ENCODE measurements at regions not wholly inside any gene's neighbourhood (a gene's known extent, or its start where the extent isn't known, plus 50 kb on each side); places are given as distances from the start of the nearest gene placed in this dataset.
"Not testable (repeated sequence)": the region's sequence is repeated elsewhere in the genome, so short reads cannot be mapped to it uniquely, and the experiment has no call there.

DNA sequence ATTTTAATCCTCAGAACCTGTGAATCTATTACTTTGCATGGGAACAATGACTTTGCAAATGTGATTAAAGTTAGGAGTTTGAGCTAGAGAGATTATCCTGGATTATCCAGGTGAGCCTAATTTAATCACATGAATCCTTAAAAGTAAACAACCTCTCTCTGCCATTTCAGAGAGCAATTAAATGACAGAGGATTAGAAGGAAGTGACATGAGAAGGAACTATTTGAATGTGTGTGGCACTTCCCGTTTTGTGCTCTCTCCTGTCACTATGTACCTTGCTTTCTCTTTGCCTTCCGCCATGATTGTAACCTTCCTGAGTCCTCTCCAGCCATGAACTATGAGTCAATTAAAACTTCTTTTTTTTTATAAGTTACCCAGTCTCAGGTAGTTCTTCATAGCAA, 559.2 kb downstream of the PRIM2 start:
- DNase-seq (ENCODE audit: low read depth); H3K27me3 ChIP-seq (ENCODE audit: control insufficient read depth, insufficient read depth, low read length); POLR2A ChIA-PET; H3K36me3 ChIP-seq (ENCODE audit: control insufficient read depth, insufficient read depth, low read length); CTCF ChIA-PET; H3K4me3 ChIP-seq (ENCODE audit: low read depth, low read length): not testable (repeated sequence)

DNA sequence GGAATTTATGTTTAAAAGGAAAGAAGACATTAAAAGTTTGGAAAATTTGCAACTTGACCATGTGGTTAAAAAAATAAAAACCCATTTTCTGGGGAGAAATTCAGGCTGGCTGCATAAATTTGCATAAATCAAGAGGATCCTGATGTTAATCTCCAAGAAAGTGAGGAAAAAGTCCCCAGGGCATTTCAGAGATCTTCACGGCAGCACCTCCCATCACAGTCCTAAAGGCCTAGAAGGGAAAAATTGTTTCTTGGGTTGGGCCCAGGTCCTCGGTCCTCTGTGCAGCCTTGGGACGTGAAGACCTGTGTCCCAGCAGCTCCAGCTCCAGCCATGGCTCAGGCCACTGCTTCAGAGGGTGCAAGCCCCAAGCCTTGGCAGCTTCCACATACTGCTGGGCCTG, 560.3 kb downstream of the PRIM2 start:
- H3K36me3 ChIP-seq (ENCODE audit: control insufficient read depth, insufficient read depth, low read length); CTCF ChIA-PET; H3K27me3 ChIP-seq (ENCODE audit: control insufficient read depth, insufficient read depth, low read length); DNase-seq (ENCODE audit: low read depth); H3K4me3 ChIP-seq (ENCODE audit: low read depth, low read length); POLR2A ChIA-PET: not testable (repeated sequence)

DNA sequence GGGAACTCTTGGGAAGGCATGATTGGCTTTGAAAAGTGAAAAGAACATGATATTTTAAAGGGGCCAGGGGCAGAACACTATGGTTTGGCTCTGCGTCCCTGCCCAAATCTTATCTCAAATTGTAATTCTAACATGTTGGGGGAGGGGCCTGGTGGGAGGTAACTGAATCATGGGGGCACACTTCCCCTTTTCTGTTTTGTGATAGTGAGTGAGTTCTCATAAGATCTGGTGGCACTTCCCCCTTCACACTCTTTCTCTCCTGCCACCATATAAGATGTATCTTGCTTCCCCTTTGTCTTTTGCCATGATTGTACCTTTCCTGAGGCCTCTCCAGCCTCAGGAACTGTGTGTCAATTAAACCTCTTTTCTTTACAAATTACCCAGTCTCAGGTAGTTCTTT, 561.4 kb downstream of the PRIM2 start:
- POLR2A ChIA-PET; H3K4me3 ChIP-seq (ENCODE audit: low read depth, low read length); CTCF ChIA-PET: not testable (repeated sequence)

DNA sequence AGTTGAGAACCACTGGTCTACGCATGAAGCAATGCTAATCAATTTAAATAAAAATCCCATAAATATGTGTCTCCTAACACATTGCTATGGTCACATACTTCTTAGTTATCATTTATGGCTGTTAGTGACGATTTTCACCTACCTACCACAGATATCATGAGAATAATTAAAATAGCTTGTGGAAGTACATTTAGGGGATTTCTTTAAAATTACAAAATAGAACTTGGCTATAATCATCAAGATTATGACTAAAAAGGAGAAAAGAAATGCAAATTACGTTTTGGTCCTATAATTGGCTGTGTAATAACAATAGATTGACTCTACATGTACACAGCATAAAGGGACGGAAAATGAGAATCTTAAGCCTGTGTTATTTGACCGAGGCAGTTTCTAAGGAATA, 581.4 kb downstream of the PRIM2 start:
- H3K4me3 ChIP-seq (ENCODE audit: low read depth, low read length); DNase-seq (ENCODE audit: low read depth); CTCF ChIA-PET: not testable (repeated sequence)

More for the DNA sequence above, 561.4 kb downstream of the PRIM2 start:
- H3K27me3 ChIP-seq (ENCODE audit: control insufficient read depth, insufficient read depth, low read length); DNase-seq (ENCODE audit: low read depth); H3K36me3 ChIP-seq (ENCODE audit: control insufficient read depth, insufficient read depth, low read length): not testable (repeated sequence)

DNA sequence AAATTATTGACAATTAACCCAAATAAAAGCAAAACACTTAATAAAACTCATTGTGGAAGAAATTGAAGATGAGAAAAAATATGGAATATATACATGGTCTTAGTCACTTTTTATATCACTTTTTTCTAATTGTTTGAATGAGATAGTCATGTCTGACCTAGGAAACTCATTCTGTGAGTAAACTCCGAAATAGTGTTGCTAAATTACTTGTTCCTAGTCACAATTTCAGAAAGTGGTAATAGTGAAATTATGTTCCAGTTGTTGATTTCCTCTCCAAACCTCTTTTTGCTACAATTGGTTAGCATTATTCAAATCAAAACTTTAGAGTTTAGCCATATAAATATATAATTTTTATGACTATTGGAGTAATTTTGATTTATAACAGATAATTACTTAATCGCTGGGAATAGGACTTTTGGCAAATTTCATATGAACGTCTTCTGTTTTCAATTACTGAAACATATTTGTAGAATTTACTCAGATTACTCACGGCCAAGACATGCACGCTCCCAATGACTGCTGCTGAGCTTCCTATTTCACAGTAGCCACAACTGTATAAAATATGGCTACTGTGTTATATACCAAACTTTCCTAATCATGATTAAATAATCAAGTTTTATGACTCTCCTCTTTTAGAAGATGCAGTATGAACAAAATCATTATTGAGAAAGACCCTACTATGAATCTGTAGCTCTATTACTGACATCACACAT, 583.4 kb downstream of the PRIM2 start:
- DNase-seq (ENCODE audit: low read depth); H3K36me3 ChIP-seq (ENCODE audit: control insufficient read depth, insufficient read depth, low read length); CTCF ChIA-PET; H3K27me3 ChIP-seq (ENCODE audit: control insufficient read depth, insufficient read depth, low read length); H3K4me3 ChIP-seq (ENCODE audit: low read depth, low read length); POLR2A ChIA-PET: not testable (repeated sequence)

More for the DNA sequence above, 581.4 kb downstream of the PRIM2 start:
- H3K27me3 ChIP-seq (ENCODE audit: control insufficient read depth, insufficient read depth, low read length); H3K36me3 ChIP-seq (ENCODE audit: control insufficient read depth, insufficient read depth, low read length); POLR2A ChIA-PET: not testable (repeated sequence)

DNA sequence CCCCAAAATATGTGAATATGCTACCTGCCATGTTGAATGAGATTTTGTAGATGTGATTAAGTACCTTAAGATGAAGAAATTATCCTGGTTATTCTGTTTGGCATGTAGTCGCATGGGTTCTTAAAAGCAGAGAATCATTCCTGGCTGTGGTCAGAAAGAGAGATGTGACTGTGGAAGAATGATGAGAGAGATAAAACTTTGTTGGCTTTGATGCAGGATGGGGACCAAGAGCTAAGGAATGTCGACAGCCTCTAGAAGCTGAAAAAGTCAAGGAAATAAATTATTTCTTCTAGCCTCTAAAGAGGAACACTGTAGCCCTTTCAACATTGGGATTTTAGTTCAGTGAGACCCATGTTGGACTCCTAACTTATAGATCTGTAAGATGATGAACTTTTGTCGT, 584.0 kb downstream of the PRIM2 start:
- POLR2A ChIA-PET; H3K36me3 ChIP-seq (ENCODE audit: control insufficient read depth, insufficient read depth, low read length); CTCF ChIA-PET; H3K4me3 ChIP-seq (ENCODE audit: low read depth, low read length); H3K27me3 ChIP-seq (ENCODE audit: control insufficient read depth, insufficient read depth, low read length); DNase-seq (ENCODE audit: low read depth): not testable (repeated sequence)

DNA sequence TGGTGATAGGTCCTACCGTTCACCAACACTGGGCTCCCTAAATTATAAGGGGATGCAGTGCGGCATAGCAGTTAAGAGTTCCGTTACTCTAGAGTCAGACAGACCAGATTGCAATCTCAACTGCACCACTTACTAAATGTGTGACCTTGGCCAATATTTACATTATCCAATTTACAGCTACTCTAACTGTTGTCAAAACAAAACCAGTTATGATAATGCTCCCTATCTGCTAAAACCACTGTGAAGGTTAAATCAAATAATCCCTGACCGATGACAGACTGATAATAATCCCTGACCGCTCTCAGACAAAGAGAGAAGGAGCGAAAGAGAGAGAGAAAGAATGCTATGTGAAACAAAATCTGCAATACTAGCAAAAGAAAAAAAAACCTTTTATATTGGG, 586.9 kb downstream of the PRIM2 start:
- H3K36me3 ChIP-seq (ENCODE audit: control insufficient read depth, insufficient read depth, low read length); DNase-seq (ENCODE audit: low read depth); CTCF ChIA-PET; POLR2A ChIA-PET; H3K4me3 ChIP-seq (ENCODE audit: low read depth, low read length); H3K27me3 ChIP-seq (ENCODE audit: control insufficient read depth, insufficient read depth, low read length): not testable (repeated sequence)

DNA sequence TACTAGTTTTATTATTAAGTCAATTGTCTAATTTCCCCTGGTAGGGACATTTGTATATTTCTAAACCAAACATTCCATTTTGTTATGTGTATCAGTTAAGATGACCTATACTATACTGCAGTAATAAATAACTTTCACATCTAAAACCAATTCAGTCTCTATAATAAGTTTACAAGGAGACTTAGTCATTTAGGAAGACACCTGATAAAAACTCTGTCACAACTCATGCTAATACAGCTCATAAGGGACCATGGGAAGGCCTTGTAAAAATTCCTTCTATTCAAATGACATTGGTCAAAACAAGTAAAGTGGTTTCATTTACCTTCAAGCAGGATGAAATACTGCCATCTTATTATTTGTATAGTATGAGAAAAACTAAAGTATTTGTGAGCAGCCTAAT, 597.9 kb downstream of the PRIM2 start:
- H3K4me3 ChIP-seq (ENCODE audit: low read depth, low read length); CTCF ChIA-PET; H3K36me3 ChIP-seq (ENCODE audit: control insufficient read depth, insufficient read depth, low read length); POLR2A ChIA-PET; DNase-seq (ENCODE audit: low read depth); H3K27me3 ChIP-seq (ENCODE audit: control insufficient read depth, insufficient read depth, low read length): not testable (repeated sequence)

DNA sequence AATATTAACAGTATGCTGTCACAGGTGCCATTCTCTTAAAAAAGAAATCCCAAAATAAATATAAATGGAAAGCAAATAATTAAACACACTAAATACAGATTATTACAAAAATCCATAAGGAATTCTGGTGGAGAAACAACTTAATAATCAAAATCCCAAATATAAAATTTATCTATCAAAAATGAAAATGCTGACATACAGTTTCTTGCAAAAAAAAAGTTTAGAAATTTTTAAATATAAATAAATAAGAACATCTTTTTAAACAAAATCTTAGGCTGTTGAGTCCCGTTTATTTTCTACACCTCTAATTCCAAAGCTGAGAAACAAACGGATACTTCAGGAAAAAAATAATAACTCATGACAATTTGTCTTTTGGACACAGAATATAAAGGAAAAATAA, 625.5 kb downstream of the PRIM2 start:
- POLR2A ChIA-PET, CTCF ChIA-PET: not testable (repeated sequence)

DNA sequence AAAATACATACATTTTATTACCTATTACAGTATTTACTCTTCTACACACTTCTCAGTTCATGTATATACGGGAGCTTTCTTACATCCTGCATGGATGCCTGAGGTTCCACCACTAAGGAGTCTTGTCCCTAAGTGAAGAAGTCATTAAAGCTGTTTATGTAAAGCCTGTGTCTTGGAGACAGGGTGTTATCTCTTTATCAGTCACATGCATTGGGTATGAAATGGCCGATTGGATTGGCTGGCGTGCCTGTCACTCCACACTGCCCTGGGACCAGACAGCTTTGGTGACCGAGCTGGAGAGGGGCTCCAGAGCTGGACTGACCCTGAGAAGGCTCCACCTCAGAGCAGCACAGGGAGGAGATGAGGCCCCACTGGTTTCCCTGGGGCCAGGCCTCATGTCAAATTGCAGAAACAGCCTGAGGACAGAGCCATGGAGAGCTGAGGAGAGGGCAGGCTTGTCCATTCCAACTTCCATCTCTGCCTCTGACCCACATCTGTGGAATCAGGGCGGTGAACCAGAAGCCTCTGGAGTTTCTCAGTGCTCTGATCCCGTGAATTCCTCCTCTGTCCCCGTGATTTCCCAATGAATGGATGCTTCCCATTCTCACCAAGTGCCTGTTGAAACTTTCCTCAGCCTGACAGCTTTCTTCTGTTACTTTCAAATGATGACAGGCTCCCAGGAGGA, 628.8 kb downstream of the PRIM2 start:
- H3K27me3 ChIP-seq (ENCODE audit: control insufficient read depth, insufficient read depth, low read length); CTCF ChIA-PET; POLR2A ChIA-PET: not testable (repeated sequence)

More for the DNA sequence above, 625.5 kb downstream of the PRIM2 start:
- not testable (repeated sequence) for H3K36me3 ChIP-seq (ENCODE audit: control insufficient read depth, insufficient read depth, low read length); DNase-seq (ENCODE audit: low read depth); H3K27me3 ChIP-seq (ENCODE audit: control insufficient read depth, insufficient read depth, low read length); H3K4me3 ChIP-seq (ENCODE audit: low read depth, low read length)

DNA sequence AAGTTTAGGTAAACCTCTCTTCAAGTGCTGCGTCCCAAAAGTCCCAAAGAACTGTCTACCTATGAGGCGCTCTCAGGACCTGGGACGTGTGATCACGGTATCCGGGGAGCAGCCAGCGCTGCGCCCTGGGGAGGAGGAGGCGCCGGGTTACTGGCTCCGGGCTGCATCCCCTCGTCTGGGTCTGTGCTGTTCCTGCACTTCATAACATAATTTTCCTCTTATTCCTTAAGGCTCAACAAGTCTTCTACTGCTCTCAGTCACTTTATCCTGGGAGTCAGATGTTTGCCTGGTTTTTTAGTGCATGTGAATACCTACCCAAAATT, 629.3 kb downstream of the PRIM2 start:
- H3K27me3 ChIP-seq (ENCODE audit: control insufficient read depth, insufficient read depth, low read length); POLR2A ChIA-PET; H3K4me3 ChIP-seq (ENCODE audit: low read depth, low read length); H3K36me3 ChIP-seq (ENCODE audit: control insufficient read depth, insufficient read depth, low read length); CTCF ChIA-PET; DNase-seq (ENCODE audit: low read depth): not testable (repeated sequence)

More for the DNA sequence above, 628.8 kb downstream of the PRIM2 start:
- DNase-seq (ENCODE audit: low read depth); H3K4me3 ChIP-seq (ENCODE audit: low read depth, low read length); H3K36me3 ChIP-seq (ENCODE audit: control insufficient read depth, insufficient read depth, low read length): not testable (repeated sequence)

DNA sequence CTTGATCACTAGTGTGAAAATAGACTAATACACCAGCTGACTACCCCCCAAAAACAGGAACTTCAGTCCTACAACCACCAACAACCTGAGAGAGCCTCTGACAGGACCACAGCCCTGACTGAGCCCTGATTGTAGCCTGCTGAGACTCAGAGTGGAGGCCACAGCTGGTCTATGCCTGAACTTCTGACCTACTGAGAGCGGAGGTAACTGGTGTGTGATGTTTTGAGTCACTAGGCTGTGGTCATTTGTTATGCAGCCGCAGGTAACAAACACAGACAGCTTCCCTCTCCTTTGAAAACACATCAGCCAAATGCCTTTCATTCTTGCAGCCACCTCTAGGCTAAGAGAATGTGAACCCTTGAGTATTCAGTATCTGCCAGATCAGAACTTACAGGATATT, 631.1 kb downstream of the PRIM2 start:
- H3K27me3 ChIP-seq (ENCODE audit: control insufficient read depth, insufficient read depth, low read length); H3K4me3 ChIP-seq (ENCODE audit: low read depth, low read length); CTCF ChIA-PET; DNase-seq (ENCODE audit: low read depth); H3K36me3 ChIP-seq (ENCODE audit: control insufficient read depth, insufficient read depth, low read length); POLR2A ChIA-PET: not testable (repeated sequence)

DNA sequence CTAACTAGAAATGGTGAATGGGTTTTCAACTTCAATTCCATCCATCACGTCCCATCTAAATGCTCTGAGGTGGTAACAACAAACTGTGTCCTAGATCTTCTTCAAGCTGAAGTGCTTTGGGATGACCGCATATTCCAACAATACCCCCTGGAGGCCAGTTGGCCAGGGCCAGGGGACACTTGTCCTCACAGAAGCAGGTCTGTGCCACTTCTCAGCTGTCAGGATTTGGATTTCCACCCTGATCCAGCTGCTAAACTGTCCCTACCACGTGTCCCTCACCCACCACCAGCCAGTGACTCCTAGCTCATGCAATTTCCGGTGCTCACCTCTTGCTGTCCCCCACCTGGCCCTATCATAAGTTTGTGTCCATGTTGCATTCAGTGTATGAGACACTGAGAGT, 633.0 kb downstream of the PRIM2 start:
- H3K4me3 ChIP-seq (ENCODE audit: low read depth, low read length); DNase-seq (ENCODE audit: low read depth); CTCF ChIA-PET; H3K36me3 ChIP-seq (ENCODE audit: control insufficient read depth, insufficient read depth, low read length); H3K27me3 ChIP-seq (ENCODE audit: control insufficient read depth, insufficient read depth, low read length); POLR2A ChIA-PET: not testable (repeated sequence)

DNA sequence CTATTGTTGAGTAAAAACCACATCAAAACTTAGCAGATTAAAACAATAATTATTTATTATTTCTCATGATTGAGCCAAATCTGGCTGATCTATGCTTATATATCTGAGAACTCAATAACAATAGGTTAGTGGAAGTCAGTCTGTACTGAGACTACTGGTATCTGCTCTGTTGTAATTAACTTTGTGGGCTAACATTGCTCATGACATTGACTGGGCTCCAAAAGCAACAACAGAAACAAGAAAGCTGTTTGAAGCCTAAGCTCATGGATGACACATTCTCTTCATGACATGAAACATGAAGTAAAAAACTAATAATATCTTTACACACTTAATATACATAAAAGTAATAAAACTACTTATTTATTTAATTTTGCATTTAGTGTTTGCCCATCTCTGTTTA, 649.3 kb downstream of the PRIM2 start:
- H3K27me3 ChIP-seq (ENCODE audit: control insufficient read depth, insufficient read depth, low read length); H3K36me3 ChIP-seq (ENCODE audit: control insufficient read depth, insufficient read depth, low read length); POLR2A ChIA-PET; CTCF ChIA-PET; DNase-seq (ENCODE audit: low read depth); H3K4me3 ChIP-seq (ENCODE audit: low read depth, low read length): not testable (repeated sequence)
